ENCODE measurements at regions not wholly inside any gene's neighbourhood (a gene's known extent, or its start where the extent isn't known, plus 50 kb on each side); places are given as distances from the start of the nearest gene placed in this dataset.

DNA sequence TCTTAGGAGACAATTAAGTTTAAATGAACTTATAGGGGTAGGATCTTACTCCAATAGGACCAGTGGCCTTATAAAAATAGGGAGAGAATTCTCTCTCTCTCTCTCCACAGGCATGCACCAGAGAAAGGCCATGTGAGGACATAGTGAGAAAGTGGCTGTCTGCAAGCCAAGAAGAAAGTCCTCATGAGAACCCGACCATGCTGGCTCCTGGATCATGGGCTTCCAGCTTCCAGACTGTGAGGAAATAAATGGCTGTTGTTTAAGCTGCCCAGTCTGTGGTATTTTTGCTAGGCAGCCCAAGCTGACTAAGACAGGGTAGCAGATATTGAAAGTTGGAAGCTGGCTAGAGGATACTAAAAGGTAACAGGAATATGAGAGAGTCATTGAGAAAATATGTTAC is 454.0 kb downstream of the NBAS start:
- TF ChIP-seq CTCF (IDR thresholded peaks at IDR 0.05; ENCODE audit: low read length) (no peak), EZH2 (IDR thresholded peaks at IDR 0.05; ENCODE audit: borderline replicate concordance, low read length) (no peak)

Data from OCI-LY1 (cell line).